HG02938 (cell line): ENCODE measurements at regions not wholly inside any gene's neighbourhood (a gene's known extent, or its start where the extent isn't known, plus 50 kb on each side); places are given as distances from the start of the nearest gene placed in this dataset.

Experiments used
- ATAC-seq: cut with Tn5 transposase; IDR thresholded peaks from one replicate; pipeline ENCODE4 v1.9.1; 2021; ENCODE audit warnings: mild to moderate bottlenecking, moderate library complexity; ENCODE audit not compliant: unreplicated experiment

GRCh38 chr16:6690741-6691140 lies 641.9 kb upstream of the RBFOX1 start:
- ATAC-seq = no peak

- no peak for ATAC-seq
Observed at GRCh38 chr16:6689643-6690042, 643.0 kb upstream of the RBFOX1 start.

DNA sequence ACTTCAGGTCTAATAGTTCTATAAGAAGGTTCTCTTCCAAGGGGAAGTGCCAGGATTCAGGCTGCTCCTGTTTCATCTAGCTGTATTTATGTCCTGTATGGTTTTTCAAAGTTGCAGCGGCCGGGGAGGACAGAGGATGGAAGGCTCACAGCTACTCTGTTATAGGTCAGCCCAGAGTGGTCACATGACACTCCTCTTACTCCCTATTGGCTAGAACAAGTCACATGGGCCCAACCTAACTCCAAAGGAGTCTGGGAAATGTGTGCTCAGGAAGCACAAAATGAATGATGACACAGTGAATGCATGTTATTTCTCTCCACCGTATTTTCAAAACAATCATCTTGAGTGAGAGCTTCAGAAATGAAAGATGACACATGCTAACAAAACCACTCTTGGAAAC lies 645.1 kb upstream of the RBFOX1 start:
- no peak for ATAC-seq

- ATAC-seq = no peak
Observed at GRCh38 chr16:6684076-6684673, 648.5 kb upstream of the RBFOX1 start.

GRCh38 chr16:6682142-6682811 lies 650.4 kb upstream of the RBFOX1 start:
- no peak for ATAC-seq

- ATAC-seq = no peak
Observed at GRCh38 chr16:6678586-6678985, 654.1 kb upstream of the RBFOX1 start.

GRCh38 chr16:6674071-6674470 lies 658.6 kb upstream of the RBFOX1 start:
- ATAC-seq = no peak

DNA sequence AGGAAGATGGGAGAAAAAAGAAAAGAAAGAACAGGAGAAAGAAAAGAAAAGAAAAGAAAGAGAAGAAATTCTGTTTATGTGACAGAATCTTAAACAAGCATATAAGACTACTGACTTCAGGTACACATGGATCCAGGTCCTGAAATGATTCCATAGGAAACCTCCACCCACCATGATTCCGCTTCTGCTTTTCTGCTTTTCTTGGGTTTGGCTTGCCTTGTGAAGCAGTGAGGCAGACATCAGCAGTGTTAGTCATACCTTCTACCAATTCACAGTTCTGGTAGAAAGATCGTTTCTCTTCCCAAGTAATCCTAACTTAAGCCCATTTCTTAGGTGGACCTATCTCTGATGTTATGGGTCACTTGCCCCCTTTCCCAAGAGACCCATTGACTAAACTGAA lies 660.1 kb upstream of the RBFOX1 start:
- ATAC-seq = no peak

GRCh38 chr16:6667393-6667792 lies 665.3 kb upstream of the RBFOX1 start:
- no peak for ATAC-seq

- ATAC-seq = no peak
Observed at GRCh38 chr16:6665126-6665525, 667.5 kb upstream of the RBFOX1 start.

- ATAC-seq = no peak
Observed at GRCh38 chr16:6663668-6664067, 669.0 kb upstream of the RBFOX1 start.

- no peak for ATAC-seq
Observed at GRCh38 chr16:6656760-6657159, 675.9 kb upstream of the RBFOX1 start.

- ATAC-seq = no peak
Observed at GRCh38 chr16:6646891-6647290, 685.8 kb upstream of the RBFOX1 start.

GRCh38 chr16:6645768-6646568 lies 686.7 kb upstream of the RBFOX1 start:
- ATAC-seq = no peak

- no peak for ATAC-seq
Observed at GRCh38 chr16:6644916-6645315, 687.7 kb upstream of the RBFOX1 start.

- ATAC-seq = no peak
Observed at GRCh38 chr16:6643080-6643686, 689.5 kb upstream of the RBFOX1 start.

DNA sequence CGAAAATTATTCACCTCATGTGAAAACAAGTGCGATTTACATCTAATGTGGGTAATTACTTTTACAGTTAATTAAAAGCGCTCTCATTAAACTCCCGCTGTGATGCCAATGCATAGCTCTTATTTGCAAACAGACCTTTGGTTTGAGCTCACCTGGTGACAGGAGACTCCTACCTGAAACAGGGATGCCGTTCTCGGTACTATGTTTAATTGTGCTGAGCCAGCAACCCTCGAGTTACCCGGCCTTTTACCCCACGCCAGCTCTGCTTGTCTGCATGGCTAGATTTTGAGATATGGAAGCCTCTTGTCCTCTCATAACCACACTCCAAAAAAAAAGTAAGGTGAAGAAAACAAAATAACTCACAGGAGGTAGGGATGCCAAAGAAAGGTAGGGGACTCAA lies 690.4 kb upstream of the RBFOX1 start:
- no peak for ATAC-seq

GRCh38 chr16:6641091-6641490 lies 691.6 kb upstream of the RBFOX1 start:
- no peak for ATAC-seq

GRCh38 chr16:6636457-6636856 lies 696.2 kb upstream of the RBFOX1 start:
- ATAC-seq = no peak

DNA sequence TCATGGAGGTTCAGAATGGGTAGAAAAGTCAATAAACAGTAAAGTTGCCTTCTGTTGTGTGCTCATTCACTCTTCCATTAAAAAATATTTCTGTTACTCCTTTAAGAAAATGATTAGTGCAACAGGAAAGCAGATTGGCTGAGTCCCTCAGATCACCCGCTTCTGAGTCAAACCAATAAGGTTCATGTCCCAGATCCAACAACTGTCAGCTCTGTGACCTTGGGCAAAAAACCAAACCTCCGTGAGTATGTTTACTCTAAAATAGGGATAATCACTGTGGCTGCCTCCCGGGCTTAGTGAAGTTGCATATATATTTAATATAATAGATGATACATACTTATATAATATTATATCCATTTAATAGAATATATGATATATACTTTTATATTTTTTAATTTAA lies 698.5 kb upstream of the RBFOX1 start:
- ATAC-seq = no peak

GRCh38 chr16:6633456-6633855 lies 699.2 kb upstream of the RBFOX1 start:
- ATAC-seq = no peak

DNA sequence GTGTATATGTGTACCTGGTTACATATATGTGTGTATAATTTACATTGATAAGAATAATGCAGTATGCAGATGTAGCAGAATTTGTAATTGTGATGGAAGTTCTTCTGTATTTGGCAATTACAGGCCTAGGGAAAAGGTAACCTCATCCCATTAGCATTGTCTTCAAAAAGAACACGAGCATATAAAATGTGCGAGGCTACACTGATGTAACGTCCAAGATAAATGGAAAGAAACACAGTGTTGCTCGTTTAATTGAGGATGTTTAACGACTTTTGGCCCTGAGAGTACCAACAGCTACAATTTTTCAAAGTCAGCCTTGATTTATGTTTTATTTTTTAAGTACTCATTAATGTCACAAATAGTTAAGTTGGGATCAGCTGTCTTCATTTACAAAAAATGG lies 703.5 kb upstream of the RBFOX1 start:
- ATAC-seq = no peak
